ENCODE measurements at regions not wholly inside any gene's neighbourhood (a gene's known extent, or its start where the extent isn't known, plus 50 kb on each side); places are given as distances from the start of the nearest gene placed in this dataset.

GRCh38 chr1:219397511-219397910, 215.4 kb downstream of the ZC3H11B start:
- ChIA-PET CTCF (no interaction called here), POLR2A (ENCODE audit: low non-redundant PET) (no interaction called here)
- Histone ChIP-seq H3K27me3 (replicated peaks; ENCODE audit: insufficient read depth, low read depth, low read length, poor library complexity) (peaks cover 20% of the 10 kb centered on the region), H3K9me3 (ENCODE audit: low read depth, low read length, poor library complexity, severe bottlenecking) (peaks cover 8% of the 10 kb centered on the region), H3K27ac (ENCODE audit: low read depth, low read length, poor library complexity, severe bottlenecking) (no peak overlapping the region), H3K4me3 (ENCODE audit: low read depth, low read length, poor library complexity, severe bottlenecking) (no peak overlapping the region), H3K36me3 (ENCODE audit: insufficient read depth, low read length, poor library complexity, severe bottlenecking) (no peaks in the 10 kb centered on the region), H3K4me1 (ENCODE audit: insufficient read depth, low read length, poor library complexity, severe bottlenecking) (no peaks in the 10 kb centered on the region)
- DNase-seq (ENCODE audit: low spot score), result no peak
- no peak for TF ChIP-seq CTCF (conservative IDR thresholded peaks at IDR 0.05; ENCODE audit: low read depth, low read length)
- TF ChIP-seq EZH2 (IDR thresholded peaks at IDR 0.05; ENCODE audit: borderline replicate concordance, low read depth, low read length, poor library complexity, severe bottlenecking), result no peak
- intact Hi-C loops (cut with micrococcal nuclease; ENCODE audit: unreplicated experiment), result no loop called here
- BruUV-seq (replicated peaks), result no TSS peak

GRCh38 chr1:219391297-219391696, 217.6 kb downstream of the LYPLAL1 start:
- H3K27ac ChIP-seq (ENCODE audit: low read depth, low read length, poor library complexity, severe bottlenecking), result no peak overlapping the region
- H3K4me3 ChIP-seq (ENCODE audit: low read depth, low read length, poor library complexity, severe bottlenecking), result no peak overlapping the region
- no peaks in the 10 kb centered on the region for H3K36me3 ChIP-seq (ENCODE audit: insufficient read depth, low read length, poor library complexity, severe bottlenecking)
- peaks cover 44% of the 10 kb centered on the region for H3K27me3 ChIP-seq (replicated peaks; ENCODE audit: insufficient read depth, low read depth, low read length, poor library complexity)
- intact Hi-C loops (cut with micrococcal nuclease; ENCODE audit: unreplicated experiment), result no loop called here
- H3K9me3 ChIP-seq (ENCODE audit: low read depth, low read length, poor library complexity, severe bottlenecking), result peaks cover 3% of the 10 kb centered on the region
- ChIA-PET CTCF (no interaction called here), POLR2A (ENCODE audit: low non-redundant PET) (no interaction called here)
- no peak for DNase-seq (ENCODE audit: low spot score)
- BruUV-seq (replicated peaks), result no TSS peak
- H3K4me1 ChIP-seq (ENCODE audit: insufficient read depth, low read length, poor library complexity, severe bottlenecking), result no peaks in the 10 kb centered on the region
- no peak for TF ChIP-seq CTCF (conservative IDR thresholded peaks at IDR 0.05; ENCODE audit: low read depth, low read length)
- TF ChIP-seq EZH2 (IDR thresholded peaks at IDR 0.05; ENCODE audit: borderline replicate concordance, low read depth, low read length, poor library complexity, severe bottlenecking), result no peak

- ChIA-PET CTCF (no interaction called here), POLR2A (ENCODE audit: low non-redundant PET) (no interaction called here)
- no peak for DNase-seq (ENCODE audit: low spot score)
- BruUV-seq (replicated peaks), result no TSS peak
- H3K4me3 ChIP-seq (ENCODE audit: low read depth, low read length, poor library complexity, severe bottlenecking), result no peak overlapping the region
- intact Hi-C loops (cut with micrococcal nuclease; ENCODE audit: unreplicated experiment), result loop anchor here (2.0 to 5.0 kb wide), 2 partner anchors 182 to 1055 kb away; no protein-coding TSS in a partner anchor
- no peak for TF ChIP-seq EZH2 (IDR thresholded peaks at IDR 0.05; ENCODE audit: borderline replicate concordance, low read depth, low read length, poor library complexity, severe bottlenecking)
- no peak for TF ChIP-seq CTCF (conservative IDR thresholded peaks at IDR 0.05; ENCODE audit: low read depth, low read length)
- no peaks in the 10 kb centered on the region for H3K9me3 ChIP-seq (ENCODE audit: low read depth, low read length, poor library complexity, severe bottlenecking)
- no peak overlapping the region for H3K27ac ChIP-seq (ENCODE audit: low read depth, low read length, poor library complexity, severe bottlenecking)
- no peaks in the 10 kb centered on the region for H3K4me1 ChIP-seq (ENCODE audit: insufficient read depth, low read length, poor library complexity, severe bottlenecking)
- no peaks in the 10 kb centered on the region for H3K36me3 ChIP-seq (ENCODE audit: insufficient read depth, low read length, poor library complexity, severe bottlenecking)
- H3K27me3 ChIP-seq (replicated peaks; ENCODE audit: insufficient read depth, low read depth, low read length, poor library complexity), result peaks cover 43% of the 10 kb centered on the region
Observed at GRCh38 chr1:219387211-219387610, 213.5 kb downstream of the LYPLAL1 start.
